ENCODE measurements at regions not wholly inside any gene's neighbourhood (a gene's known extent, or its start where the extent isn't known, plus 50 kb on each side); places are given as distances from the start of the nearest gene placed in this dataset.
A peak's percentile ranks its signal among the peaks of the same experiment; 100 is the strongest.

GRCh38 chr10:3691482-3691881 lies 93.5 kb downstream of the KLF6 start:
- no peak for DNase-seq (ENCODE audit: low read depth in 2 of 2)

GRCh38 chr10:3689871-3690510 lies 95.0 kb downstream of the KLF6 start:
- DNase-seq (ENCODE audit: low read depth in 2 of 2): no peak

GRCh38 chr10:3687510-3688081 lies 97.4 kb downstream of the KLF6 start:
- DNase-seq (ENCODE audit: low read depth in 2 of 2): no peak

- no peak for DNase-seq (ENCODE audit: low read depth in 2 of 2)
Observed at GRCh38 chr10:3685384-3685783, 99.6 kb downstream of the KLF6 start.

- no peak for DNase-seq (ENCODE audit: low read depth in 2 of 2)
Observed at GRCh38 chr10:3684891-3685290, 100.1 kb downstream of the KLF6 start.

- DNase-seq (ENCODE audit: low read depth in 2 of 2): no peak
Observed at GRCh38 chr10:3683560-3683959, 101.4 kb downstream of the KLF6 start.

GRCh38 chr10:3682745-3683144 lies 102.3 kb downstream of the KLF6 start:
- DNase-seq (ENCODE audit: low read depth in 2 of 2): no peak

- DNase-seq (ENCODE audit: low read depth in 2 of 2): no peak
Observed at GRCh38 chr10:3681642-3682554, 103.1 kb downstream of the KLF6 start.

GRCh38 chr10:3679950-3680629 lies 104.9 kb downstream of the KLF6 start:
- no peak for DNase-seq (ENCODE audit: low read depth in 2 of 2)

GRCh38 chr10:3678629-3679227 lies 106.3 kb downstream of the KLF6 start:
- no peak for DNase-seq (ENCODE audit: low read depth in 2 of 2)

GRCh38 chr10:3676564-3676963 lies 108.4 kb downstream of the KLF6 start:
- no peak for DNase-seq (ENCODE audit: low read depth in 2 of 2)

- no peak for DNase-seq (ENCODE audit: low read depth in 2 of 2)
Observed at GRCh38 chr10:3672220-3672619, 112.8 kb downstream of the KLF6 start.

- DNase-seq (ENCODE audit: low read depth in 2 of 2): no peak
Observed at GRCh38 chr10:3671386-3671955, 113.5 kb downstream of the KLF6 start.

GRCh38 chr10:3668966-3669330 lies 116.1 kb downstream of the KLF6 start:
- DNase-seq (ENCODE audit: low read depth in 2 of 2): no peak

- DNase-seq (ENCODE audit: low read depth in 2 of 2): peak in 1 of 2 donors; percentile 29
Observed at GRCh38 chr10:3668276-3668965, 116.6 kb downstream of the KLF6 start.

GRCh38 chr10:3666525-3667302 lies 118.3 kb downstream of the KLF6 start:
- DNase-seq (ENCODE audit: low read depth in 2 of 2): no peak

- DNase-seq (ENCODE audit: low read depth in 2 of 2): no peak
Observed at GRCh38 chr10:3665316-3665908, 119.6 kb downstream of the KLF6 start.

- no peak for DNase-seq (ENCODE audit: low read depth in 2 of 2)
Observed at GRCh38 chr10:3662775-3663174, 122.2 kb downstream of the KLF6 start.

- no peak for DNase-seq (ENCODE audit: low read depth in 2 of 2)
Observed at GRCh38 chr10:3661271-3661670, 123.7 kb downstream of the KLF6 start.

GRCh38 chr10:3660753-3661152 lies 124.3 kb downstream of the KLF6 start:
- DNase-seq (ENCODE audit: low read depth in 2 of 2): no peak
